GM23338 (cell line): ENCODE measurements at regions not wholly inside any gene's neighbourhood (a gene's known extent, or its start where the extent isn't known, plus 50 kb on each side); places are given as distances from the start of the nearest gene placed in this dataset.

Experiments used
- CREB1 ChIP-seq: fragments of 250-450 bp; sonication (Bioruptor Pico); IDR thresholded peaks from 2 replicates; pipeline ENCODE4 v1.5.0; 2020; ENCODE audit warnings: low read depth, mild to moderate bottlenecking, moderate library complexity
- CTCF ChIP-seq, 2 experiments: fragments of 200-600 bp in 1 of 2; sonication (generic) in 1 of 2; conservative IDR thresholded peaks; 2 replicates each; pipeline versions ENCODE4 v1.5.1 to v1.6.1; 2016 to 2017; ENCODE audit warnings: antibody characterized with exemption in 2 of 2, low read depth in 2 of 2, mild to moderate bottlenecking in 2 of 2, moderate library complexity in 1 of 2
- ETS1 ChIP-seq: IDR thresholded peaks from 2 replicates; pipeline ENCODE4 v1.6.1; 2016; ENCODE audit warnings: antibody characterized with exemption
- EZH2 ChIP-seq: fragments of 200-600 bp; sonication (generic); IDR thresholded peaks from one replicate; pipeline ENCODE4 v1.8.0; 2017; ENCODE audit warnings: antibody characterized with exemption, mild to moderate bottlenecking, low read depth; ENCODE audit not compliant: unreplicated experiment
- EZH2phosphoT487 ChIP-seq: fragments of 200-600 bp; sonication (generic); IDR thresholded peaks from one replicate; pipeline ENCODE4 v1.8.1; 2018; ENCODE audit warnings: antibody characterized with exemption; ENCODE audit not compliant: unreplicated experiment
- JUNB ChIP-seq: IDR thresholded peaks from one replicate; pipeline ENCODE4 v1.6.1; 2016; ENCODE audit warnings: antibody characterized with exemption; ENCODE audit not compliant: unreplicated experiment
- NANOG ChIP-seq: IDR thresholded peaks from 2 replicates; pipeline ENCODE4 v1.6.1; 2016; ENCODE audit warnings: antibody characterized with exemption, borderline replicate concordance
- POLR2AphosphoS5 ChIP-seq: IDR thresholded peaks from 2 replicates; pipeline ENCODE4 v1.6.1; 2016; ENCODE audit warnings: antibody characterized with exemption, low read depth
- STAT1 ChIP-seq: IDR thresholded peaks from one replicate; pipeline ENCODE4 v1.6.1; 2016; ENCODE audit warnings: antibody characterized with exemption; ENCODE audit not compliant: unreplicated experiment
- ZNF114 ChIP-seq: fragments of 250-450 bp; sonication (Bioruptor Pico); IDR thresholded peaks from 2 replicates; pipeline ENCODE4 v1.5.0; 2020; ENCODE audit warnings: mild to moderate bottlenecking, moderate library complexity
- ZNF331 ChIP-seq: fragments of 250-450 bp; sonication (Bioruptor Pico); IDR thresholded peaks from 2 replicates; pipeline ENCODE4 v1.5.0; 2020; ENCODE audit warnings: low read depth, mild to moderate bottlenecking, moderate library complexity
- TF ChIP-seq, protein P1 (sequence below): IDR thresholded peaks from one replicate; pipeline ENCODE4 v1.6.1; 2018; ENCODE audit warnings: antibody characterized with exemption; ENCODE audit not compliant: unreplicated experiment
- TF ChIP-seq, protein P2 (sequence below): fragments of 250-450 bp; sonication (Bioruptor Pico); IDR thresholded peaks from 2 replicates; pipeline ENCODE4 v1.5.0; 2020; ENCODE audit warnings: mild to moderate bottlenecking, moderate library complexity

- no peak for TF ChIP-seq EZH2
- no peak for TF ChIP-seq CTCF (conservative IDR thresholded peaks at IDR 0.05; ENCODE audit: low read depth in 2 of 2)
- no peak for TF ChIP-seq EZH2phosphoT487
- TF ChIP-seq ETS1: no peak
- no peak for TF ChIP-seq POLR2AphosphoS5
- TF ChIP-seq, protein P1, sequence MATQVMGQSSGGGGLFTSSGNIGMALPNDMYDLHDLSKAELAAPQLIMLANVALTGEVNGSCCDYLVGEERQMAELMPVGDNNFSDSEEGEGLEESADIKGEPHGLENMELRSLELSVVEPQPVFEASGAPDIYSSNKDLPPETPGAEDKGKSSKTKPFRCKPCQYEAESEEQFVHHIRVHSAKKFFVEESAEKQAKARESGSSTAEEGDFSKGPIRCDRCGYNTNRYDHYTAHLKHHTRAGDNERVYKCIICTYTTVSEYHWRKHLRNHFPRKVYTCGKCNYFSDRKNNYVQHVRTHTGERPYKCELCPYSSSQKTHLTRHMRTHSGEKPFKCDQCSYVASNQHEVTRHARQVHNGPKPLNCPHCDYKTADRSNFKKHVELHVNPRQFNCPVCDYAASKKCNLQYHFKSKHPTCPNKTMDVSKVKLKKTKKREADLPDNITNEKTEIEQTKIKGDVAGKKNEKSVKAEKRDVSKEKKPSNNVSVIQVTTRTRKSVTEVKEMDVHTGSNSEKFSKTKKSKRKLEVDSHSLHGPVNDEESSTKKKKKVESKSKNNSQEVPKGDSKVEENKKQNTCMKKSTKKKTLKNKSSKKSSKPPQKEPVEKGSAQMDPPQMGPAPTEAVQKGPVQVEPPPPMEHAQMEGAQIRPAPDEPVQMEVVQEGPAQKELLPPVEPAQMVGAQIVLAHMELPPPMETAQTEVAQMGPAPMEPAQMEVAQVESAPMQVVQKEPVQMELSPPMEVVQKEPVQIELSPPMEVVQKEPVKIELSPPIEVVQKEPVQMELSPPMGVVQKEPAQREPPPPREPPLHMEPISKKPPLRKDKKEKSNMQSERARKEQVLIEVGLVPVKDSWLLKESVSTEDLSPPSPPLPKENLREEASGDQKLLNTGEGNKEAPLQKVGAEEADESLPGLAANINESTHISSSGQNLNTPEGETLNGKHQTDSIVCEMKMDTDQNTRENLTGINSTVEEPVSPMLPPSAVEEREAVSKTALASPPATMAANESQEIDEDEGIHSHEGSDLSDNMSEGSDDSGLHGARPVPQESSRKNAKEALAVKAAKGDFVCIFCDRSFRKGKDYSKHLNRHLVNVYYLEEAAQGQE: no peak
- TF ChIP-seq JUNB: no peak
- no peak for TF ChIP-seq CREB1 (CRISPR knock-in tag)
- TF ChIP-seq NANOG: no peak
- TF ChIP-seq, protein P2, sequence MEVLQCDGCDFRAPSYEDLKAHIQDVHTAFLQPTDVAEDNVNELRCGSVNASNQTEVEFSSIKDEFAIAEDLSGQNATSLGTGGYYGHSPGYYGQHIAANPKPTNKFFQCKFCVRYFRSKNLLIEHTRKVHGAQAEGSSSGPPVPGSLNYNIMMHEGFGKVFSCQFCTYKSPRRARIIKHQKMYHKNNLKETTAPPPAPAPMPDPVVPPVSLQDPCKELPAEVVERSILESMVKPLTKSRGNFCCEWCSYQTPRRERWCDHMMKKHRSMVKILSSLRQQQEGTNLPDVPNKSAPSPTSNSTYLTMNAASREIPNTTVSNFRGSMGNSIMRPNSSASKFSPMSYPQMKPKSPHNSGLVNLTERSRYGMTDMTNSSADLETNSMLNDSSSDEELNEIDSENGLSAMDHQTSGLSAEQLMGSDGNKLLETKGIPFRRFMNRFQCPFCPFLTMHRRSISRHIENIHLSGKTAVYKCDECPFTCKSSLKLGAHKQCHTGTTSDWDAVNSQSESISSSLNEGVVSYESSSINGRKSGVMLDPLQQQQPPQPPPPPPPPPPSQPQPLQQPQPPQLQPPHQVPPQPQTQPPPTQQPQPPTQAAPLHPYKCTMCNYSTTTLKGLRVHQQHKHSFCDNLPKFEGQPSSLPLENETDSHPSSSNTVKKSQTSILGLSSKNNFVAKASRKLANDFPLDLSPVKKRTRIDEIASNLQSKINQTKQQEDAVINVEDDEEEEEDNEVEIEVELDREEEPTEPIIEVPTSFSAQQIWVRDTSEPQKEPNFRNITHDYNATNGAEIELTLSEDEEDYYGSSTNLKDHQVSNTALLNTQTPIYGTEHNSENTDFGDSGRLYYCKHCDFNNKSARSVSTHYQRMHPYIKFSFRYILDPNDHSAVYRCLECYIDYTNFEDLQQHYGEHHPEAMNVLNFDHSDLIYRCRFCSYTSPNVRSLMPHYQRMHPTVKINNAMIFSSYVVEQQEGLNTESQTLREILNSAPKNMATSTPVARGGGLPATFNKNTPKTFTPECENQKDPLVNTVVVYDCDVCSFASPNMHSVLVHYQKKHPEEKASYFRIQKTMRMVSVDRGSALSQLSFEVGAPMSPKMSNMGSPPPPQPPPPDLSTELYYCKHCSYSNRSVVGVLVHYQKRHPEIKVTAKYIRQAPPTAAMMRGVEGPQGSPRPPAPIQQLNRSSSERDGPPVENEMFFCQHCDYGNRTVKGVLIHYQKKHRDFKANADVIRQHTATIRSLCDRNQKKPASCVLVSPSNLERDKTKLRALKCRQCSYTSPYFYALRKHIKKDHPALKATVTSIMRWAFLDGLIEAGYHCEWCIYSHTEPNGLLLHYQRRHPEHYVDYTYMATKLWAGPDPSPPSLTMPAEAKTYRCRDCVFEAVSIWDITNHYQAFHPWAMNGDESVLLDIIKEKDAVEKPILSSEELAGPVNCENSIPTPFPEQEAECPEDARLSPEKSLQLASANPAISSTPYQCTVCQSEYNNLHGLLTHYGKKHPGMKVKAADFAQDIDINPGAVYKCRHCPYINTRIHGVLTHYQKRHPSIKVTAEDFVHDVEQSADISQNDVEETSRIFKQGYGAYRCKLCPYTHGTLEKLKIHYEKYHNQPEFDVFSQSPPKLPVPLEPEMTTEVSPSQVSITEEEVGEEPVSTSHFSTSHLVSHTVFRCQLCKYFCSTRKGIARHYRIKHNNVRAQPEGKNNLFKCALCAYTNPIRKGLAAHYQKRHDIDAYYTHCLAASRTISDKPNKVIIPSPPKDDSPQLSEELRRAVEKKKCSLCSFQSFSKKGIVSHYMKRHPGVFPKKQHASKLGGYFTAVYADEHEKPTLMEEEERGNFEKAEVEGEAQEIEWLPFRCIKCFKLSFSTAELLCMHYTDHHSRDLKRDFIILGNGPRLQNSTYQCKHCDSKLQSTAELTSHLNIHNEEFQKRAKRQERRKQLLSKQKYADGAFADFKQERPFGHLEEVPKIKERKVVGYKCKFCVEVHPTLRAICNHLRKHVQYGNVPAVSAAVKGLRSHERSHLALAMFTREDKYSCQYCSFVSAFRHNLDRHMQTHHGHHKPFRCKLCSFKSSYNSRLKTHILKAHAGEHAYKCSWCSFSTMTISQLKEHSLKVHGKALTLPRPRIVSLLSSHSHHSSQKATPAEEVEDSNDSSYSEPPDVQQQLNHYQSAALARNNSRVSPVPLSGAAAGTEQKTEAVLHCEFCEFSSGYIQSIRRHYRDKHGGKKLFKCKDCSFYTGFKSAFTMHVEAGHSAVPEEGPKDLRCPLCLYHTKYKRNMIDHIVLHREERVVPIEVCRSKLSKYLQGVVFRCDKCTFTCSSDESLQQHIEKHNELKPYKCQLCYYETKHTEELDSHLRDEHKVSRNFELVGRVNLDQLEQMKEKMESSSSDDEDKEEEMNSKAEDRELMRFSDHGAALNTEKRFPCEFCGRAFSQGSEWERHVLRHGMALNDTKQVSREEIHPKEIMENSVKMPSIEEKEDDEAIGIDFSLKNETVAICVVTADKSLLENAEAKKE (CRISPR knock-in tag): no peak
- TF ChIP-seq ZNF114 (CRISPR knock-in tag): no peak
- TF ChIP-seq STAT1: no peak
- TF ChIP-seq ZNF331: no peak
Measured at GRCh38 chr6:21870076-21870730, 276.7 kb downstream of the SOX4 start.
